ENCODE measurements at regions not wholly inside any gene's neighbourhood (a gene's known extent, or its start where the extent isn't known, plus 50 kb on each side); places are given as distances from the start of the nearest gene placed in this dataset.

- TF ChIP-seq REST (IDR thresholded peaks at IDR 0.05; ENCODE audit: insufficient read depth in 1 of 2, low read depth in 2 of 2, low read length in 2 of 2) (no peak), TAF1 (IDR thresholded peaks at IDR 0.05; ENCODE audit: borderline replicate concordance, insufficient read depth, low read length) (no peak), FOXP2 (optimal IDR thresholded peaks at IDR 0.05; ENCODE audit: borderline replicate concordance, extremely low read depth, extremely low read length, insufficient read depth) (no peak), POLR2AphosphoS5 (IDR thresholded peaks at IDR 0.05; ENCODE audit: low read depth, low read length) (no peak), SIN3A (IDR thresholded peaks at IDR 0.05; ENCODE audit: borderline replicate concordance, insufficient read depth, low read length) (no peak)
Measured at GRCh38 chr20:6698723-6699122, 68.8 kb upstream of the BMP2 start.

GRCh38 chr20:6698056-6698455 is 69.4 kb upstream of the BMP2 start:
- no peak for TF ChIP-seq POLR2AphosphoS5 (IDR thresholded peaks at IDR 0.05; ENCODE audit: low read depth, low read length)
- no peak for TF ChIP-seq FOXP2 (optimal IDR thresholded peaks at IDR 0.05; ENCODE audit: borderline replicate concordance, extremely low read depth, extremely low read length, insufficient read depth)
- TF ChIP-seq REST (IDR thresholded peaks at IDR 0.05; ENCODE audit: insufficient read depth in 1 of 2, low read depth in 2 of 2, low read length in 2 of 2), result no peak
- TF ChIP-seq TAF1 (IDR thresholded peaks at IDR 0.05; ENCODE audit: borderline replicate concordance, insufficient read depth, low read length), result no peak
- TF ChIP-seq SIN3A (IDR thresholded peaks at IDR 0.05; ENCODE audit: borderline replicate concordance, insufficient read depth, low read length), result no peak

GRCh38 chr20:6697228-6697972 is 70.1 kb upstream of the BMP2 start:
- TF ChIP-seq FOXP2 (optimal IDR thresholded peaks at IDR 0.05; ENCODE audit: borderline replicate concordance, extremely low read depth, extremely low read length, insufficient read depth), result no peak
- TF ChIP-seq SIN3A (IDR thresholded peaks at IDR 0.05; ENCODE audit: borderline replicate concordance, insufficient read depth, low read length), result no peak
- TF ChIP-seq POLR2AphosphoS5 (IDR thresholded peaks at IDR 0.05; ENCODE audit: low read depth, low read length), result no peak
- TF ChIP-seq TAF1 (IDR thresholded peaks at IDR 0.05; ENCODE audit: borderline replicate concordance, insufficient read depth, low read length), result no peak
- no peak for TF ChIP-seq REST (IDR thresholded peaks at IDR 0.05; ENCODE audit: insufficient read depth in 1 of 2, low read depth in 2 of 2, low read length in 2 of 2)

GRCh38 chr20:6696001-6696400 is 71.5 kb upstream of the BMP2 start:
- TF ChIP-seq TAF1 (IDR thresholded peaks at IDR 0.05; ENCODE audit: borderline replicate concordance, insufficient read depth, low read length) (no peak), FOXP2 (optimal IDR thresholded peaks at IDR 0.05; ENCODE audit: borderline replicate concordance, extremely low read depth, extremely low read length, insufficient read depth) (no peak), POLR2AphosphoS5 (IDR thresholded peaks at IDR 0.05; ENCODE audit: low read depth, low read length) (no peak)

GRCh38 chr20:6693178-6693807 is 74.2 kb upstream of the BMP2 start:
- no peak for TF ChIP-seq SIN3A (IDR thresholded peaks at IDR 0.05; ENCODE audit: borderline replicate concordance, insufficient read depth, low read length)
- no peak for TF ChIP-seq TAF1 (IDR thresholded peaks at IDR 0.05; ENCODE audit: borderline replicate concordance, insufficient read depth, low read length)
- no peak for TF ChIP-seq FOXP2 (optimal IDR thresholded peaks at IDR 0.05; ENCODE audit: borderline replicate concordance, extremely low read depth, extremely low read length, insufficient read depth)
- no peak for TF ChIP-seq POLR2AphosphoS5 (IDR thresholded peaks at IDR 0.05; ENCODE audit: low read depth, low read length)
- no peak for TF ChIP-seq REST (IDR thresholded peaks at IDR 0.05; ENCODE audit: insufficient read depth in 1 of 2, low read depth in 2 of 2, low read length in 2 of 2)

Data from PFSK-1 (cell line).